ENCODE measurements at regions not wholly inside any gene's neighbourhood (a gene's known extent, or its start where the extent isn't known, plus 50 kb on each side); places are given as distances from the start of the nearest gene placed in this dataset.

GRCh38 chr18:51911584-51911983 lies 428.4 kb upstream of the DCC start:
- Histone ChIP-seq H3K27me3 (no peaks in the 10 kb centered on the region), H3K27ac (no peak overlapping the region), H3K4me1 (no peaks in the 10 kb centered on the region), H3K36me3 (no peaks in the 10 kb centered on the region), H3K9me3 (no peaks in the 10 kb centered on the region), H3K4me3 (no peak overlapping the region)
- intact Hi-C loops (cut with DNase I; ENCODE audit: low total_unique reads) = no loop called here
- 62 to 75% (median 73%) methylated on average over 3 of the region's 3 CpGs for WGBS, 5 donors
- TF ChIP-seq POLR2A (IDR thresholded peaks at IDR 0.05) = no peak
- DNase-seq = no peak

DNA sequence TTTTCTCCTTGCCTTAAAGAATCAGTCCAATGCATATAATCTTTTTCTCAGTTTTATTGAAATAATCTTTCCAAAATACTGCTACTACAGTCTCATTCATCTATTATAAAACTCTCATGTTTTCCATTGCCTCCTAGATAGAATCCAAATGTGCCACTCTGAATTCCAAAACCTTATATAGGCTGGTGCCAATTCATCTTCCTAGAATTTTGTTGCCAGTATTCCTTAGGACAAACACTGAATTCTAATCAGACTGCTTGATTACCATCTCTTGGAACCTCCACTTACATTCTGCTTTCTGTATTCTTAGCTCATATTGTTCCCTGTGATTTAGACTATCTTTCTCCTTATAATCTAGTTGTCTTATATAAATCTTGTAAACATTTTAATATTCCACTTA lies 427.6 kb upstream of the DCC start:
- DNase-seq = no peak
- H3K27me3 ChIP-seq = no peaks in the 10 kb centered on the region
- H3K36me3 ChIP-seq = no peaks in the 10 kb centered on the region
- H3K4me1 ChIP-seq = no peaks in the 10 kb centered on the region
- no peaks in the 10 kb centered on the region for H3K9me3 ChIP-seq
- no peak overlapping the region for H3K27ac ChIP-seq
- intact Hi-C loops (cut with DNase I; ENCODE audit: low total_unique reads) = no loop called here
- H3K4me3 ChIP-seq = no peak overlapping the region
- no peak for TF ChIP-seq POLR2AphosphoS5 (IDR thresholded peaks at IDR 0.05)
- TF ChIP-seq POLR2A (IDR thresholded peaks at IDR 0.05) = no peak
- no peak for TF ChIP-seq EP300 (IDR thresholded peaks at IDR 0.05)
- TF ChIP-seq CTCF (IDR thresholded peaks at IDR 0.05) = no peak

DNA sequence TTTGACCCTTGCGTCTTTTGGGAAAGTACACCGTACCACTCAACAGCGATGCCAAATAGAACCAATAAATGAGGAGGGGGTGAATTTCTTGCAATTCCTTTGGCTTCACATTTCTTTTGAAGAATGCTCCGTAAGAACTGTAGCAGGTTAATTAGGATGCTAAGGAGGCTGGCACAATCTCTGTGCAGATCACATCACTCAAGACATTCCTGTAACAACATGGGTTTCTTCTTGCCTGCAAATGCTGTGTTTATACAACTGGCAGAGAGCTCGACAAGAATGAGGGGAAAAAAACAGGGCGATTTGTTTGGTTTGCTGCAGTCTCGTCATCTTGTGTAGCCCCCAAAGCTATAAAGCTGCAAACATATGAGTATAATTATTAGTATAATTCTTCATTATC lies 424.8 kb upstream of the DCC start:
- no peaks in the 10 kb centered on the region for H3K9me3 ChIP-seq
- H3K27me3 ChIP-seq = no peaks in the 10 kb centered on the region
- intact Hi-C loops (cut with DNase I; ENCODE audit: low total_unique reads) = no loop called here
- DNase-seq = no peak
- no peaks in the 10 kb centered on the region for H3K4me1 ChIP-seq
- no peak for TF ChIP-seq POLR2AphosphoS5 (IDR thresholded peaks at IDR 0.05)
- TF ChIP-seq POLR2A (IDR thresholded peaks at IDR 0.05) = no peak
- no peak for TF ChIP-seq CTCF (IDR thresholded peaks at IDR 0.05)
- TF ChIP-seq EP300 (IDR thresholded peaks at IDR 0.05) = no peak
- H3K4me3 ChIP-seq = no peak overlapping the region
- no peaks in the 10 kb centered on the region for H3K36me3 ChIP-seq
- WGBS, 5 donors = 40 to 53% (median 49%) methylated on average over 7 of the region's 7 CpGs
- H3K27ac ChIP-seq = no peak overlapping the region

GRCh38 chr18:51921862-51922261 lies 418.1 kb upstream of the DCC start:
- WGBS, 5 donors = 76 to 89% (median 86%) methylated on average over 3 of the region's 3 CpGs
- Histone ChIP-seq H3K4me1 (no peaks in the 10 kb centered on the region), H3K9me3 (peaks cover 0 to 15% (median 10%) of the 10 kb centered on the region in 4 donors), H3K4me3 (no peak overlapping the region), H3K36me3 (no peaks in the 10 kb centered on the region), H3K27ac (no peak overlapping the region), H3K27me3 (no peaks in the 10 kb centered on the region)
- TF ChIP-seq CTCF (IDR thresholded peaks at IDR 0.05) = no peak
- TF ChIP-seq EP300 (IDR thresholded peaks at IDR 0.05) = no peak
- TF ChIP-seq POLR2AphosphoS5 (IDR thresholded peaks at IDR 0.05) = no peak
- no peak for TF ChIP-seq POLR2A (IDR thresholded peaks at IDR 0.05)
- intact Hi-C loops (cut with DNase I; ENCODE audit: low total_unique reads) = no loop called here
- no peak for DNase-seq

GRCh38 chr18:51933903-51934302 lies 406.1 kb upstream of the DCC start:
- Histone ChIP-seq H3K4me1 (no peaks in the 10 kb centered on the region), H3K27ac (no peak overlapping the region), H3K36me3 (no peaks in the 10 kb centered on the region), H3K9me3 (peaks cover 0 to 13% (median 11%) of the 10 kb centered on the region in 4 donors), H3K4me3 (no peak overlapping the region), H3K27me3 (no peaks in the 10 kb centered on the region)
- WGBS, 5 donors = 61 to 93% (median 88%) methylated on average over 1 of the region's 1 CpG
- DNase-seq = no peak
- TF ChIP-seq POLR2AphosphoS5 (IDR thresholded peaks at IDR 0.05) (no peak), EP300 (IDR thresholded peaks at IDR 0.05) (no peak), CTCF (IDR thresholded peaks at IDR 0.05) (no peak), POLR2A (IDR thresholded peaks at IDR 0.05) (no peak)
- intact Hi-C loops (cut with DNase I; ENCODE audit: low total_unique reads) = no loop called here

All from stomach (tissue), 8 donors.